Osteocyte (in vitro differentiated cells): ENCODE measurements at regions not wholly inside any gene's neighbourhood (a gene's known extent, or its start where the extent isn't known, plus 50 kb on each side); places are given as distances from the start of the nearest gene placed in this dataset.
"Not testable (repeated sequence)": the region's sequence is repeated elsewhere in the genome, so short reads cannot be mapped to it uniquely, and the experiment has no call there.

Experiments
- DNase-seq: peaks from one replicate; pipeline ENCODE4 v3.0.0; 2021; ENCODE audit warnings: mixed read lengths; ENCODE audit not compliant: unreplicated experiment; ENCODE audit errors: extremely low spot score
- H3K27ac Mint-ChIP-seq: one replicate; pipeline ENCODE4 v1.8.0; 2021; ENCODE audit warnings: mild to moderate bottlenecking, mixed read lengths; ENCODE audit not compliant: unreplicated experiment
- H3K27me3 Mint-ChIP-seq: one replicate; pipeline ENCODE4 v1.8.0; 2021; ENCODE audit warnings: mixed read lengths; ENCODE audit not compliant: unreplicated experiment
- H3K36me3 Mint-ChIP-seq: one replicate; pipeline ENCODE4 v1.8.0; 2021; ENCODE audit warnings: mixed read lengths; ENCODE audit not compliant: unreplicated experiment
- H3K4me1 Mint-ChIP-seq: one replicate; pipeline ENCODE4 v1.8.0; 2021; ENCODE audit warnings: mixed read lengths; ENCODE audit not compliant: unreplicated experiment
- H3K4me3 Mint-ChIP-seq: one replicate; pipeline ENCODE4 v1.8.0; 2021; ENCODE audit warnings: mild to moderate bottlenecking, moderate library complexity, mixed read lengths; ENCODE audit not compliant: unreplicated experiment
- H3K9me3 Mint-ChIP-seq: one replicate; pipeline ENCODE4 v1.8.0; 2021; ENCODE audit warnings: mixed read lengths; ENCODE audit not compliant: unreplicated experiment
- TF ChIP-seq, protein P1 (sequence below): fragments of 200-600 bp; sonication (generic); IDR thresholded peaks from 2 replicates; pipeline ENCODE4 v1.5.0; 2021; ENCODE audit warnings: antibody characterized with exemption, mild to moderate bottlenecking, moderate library complexity

DNA sequence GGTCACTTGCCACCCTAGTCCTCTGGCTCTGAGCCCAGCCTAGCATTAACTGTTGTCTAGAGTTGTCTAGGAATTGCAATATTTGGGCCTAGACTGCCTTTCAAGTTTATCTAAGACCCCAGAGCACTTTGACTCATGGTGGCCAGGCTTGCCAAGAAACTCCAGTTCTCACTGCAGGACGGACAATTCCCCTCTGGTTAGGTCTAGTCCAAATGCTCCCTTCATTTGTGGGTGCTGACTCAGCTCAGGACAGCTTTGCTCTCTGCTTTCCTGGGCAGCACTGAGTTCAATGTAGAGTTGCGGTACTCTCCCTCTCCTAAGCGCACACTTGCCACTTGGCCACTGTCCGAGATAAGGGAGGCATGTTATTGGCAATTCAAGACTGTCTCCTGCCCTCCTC is 619.4 kb downstream of the TLE1 start:
- H3K27me3 Mint-ChIP-seq: no peaks in the 10 kb centered on the region
- TF ChIP-seq, protein P1, sequence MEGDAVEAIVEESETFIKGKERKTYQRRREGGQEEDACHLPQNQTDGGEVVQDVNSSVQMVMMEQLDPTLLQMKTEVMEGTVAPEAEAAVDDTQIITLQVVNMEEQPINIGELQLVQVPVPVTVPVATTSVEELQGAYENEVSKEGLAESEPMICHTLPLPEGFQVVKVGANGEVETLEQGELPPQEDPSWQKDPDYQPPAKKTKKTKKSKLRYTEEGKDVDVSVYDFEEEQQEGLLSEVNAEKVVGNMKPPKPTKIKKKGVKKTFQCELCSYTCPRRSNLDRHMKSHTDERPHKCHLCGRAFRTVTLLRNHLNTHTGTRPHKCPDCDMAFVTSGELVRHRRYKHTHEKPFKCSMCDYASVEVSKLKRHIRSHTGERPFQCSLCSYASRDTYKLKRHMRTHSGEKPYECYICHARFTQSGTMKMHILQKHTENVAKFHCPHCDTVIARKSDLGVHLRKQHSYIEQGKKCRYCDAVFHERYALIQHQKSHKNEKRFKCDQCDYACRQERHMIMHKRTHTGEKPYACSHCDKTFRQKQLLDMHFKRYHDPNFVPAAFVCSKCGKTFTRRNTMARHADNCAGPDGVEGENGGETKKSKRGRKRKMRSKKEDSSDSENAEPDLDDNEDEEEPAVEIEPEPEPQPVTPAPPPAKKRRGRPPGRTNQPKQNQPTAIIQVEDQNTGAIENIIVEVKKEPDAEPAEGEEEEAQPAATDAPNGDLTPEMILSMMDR: no peak
- H3K4me1 Mint-ChIP-seq: no peaks in the 10 kb centered on the region
- no peak overlapping the region for H3K27ac Mint-ChIP-seq
- H3K36me3 Mint-ChIP-seq: no peaks in the 10 kb centered on the region
- no peak for DNase-seq
- no peak overlapping the region for H3K4me3 Mint-ChIP-seq
- peaks cover 28% of the 10 kb centered on the region for H3K9me3 Mint-ChIP-seq

DNA sequence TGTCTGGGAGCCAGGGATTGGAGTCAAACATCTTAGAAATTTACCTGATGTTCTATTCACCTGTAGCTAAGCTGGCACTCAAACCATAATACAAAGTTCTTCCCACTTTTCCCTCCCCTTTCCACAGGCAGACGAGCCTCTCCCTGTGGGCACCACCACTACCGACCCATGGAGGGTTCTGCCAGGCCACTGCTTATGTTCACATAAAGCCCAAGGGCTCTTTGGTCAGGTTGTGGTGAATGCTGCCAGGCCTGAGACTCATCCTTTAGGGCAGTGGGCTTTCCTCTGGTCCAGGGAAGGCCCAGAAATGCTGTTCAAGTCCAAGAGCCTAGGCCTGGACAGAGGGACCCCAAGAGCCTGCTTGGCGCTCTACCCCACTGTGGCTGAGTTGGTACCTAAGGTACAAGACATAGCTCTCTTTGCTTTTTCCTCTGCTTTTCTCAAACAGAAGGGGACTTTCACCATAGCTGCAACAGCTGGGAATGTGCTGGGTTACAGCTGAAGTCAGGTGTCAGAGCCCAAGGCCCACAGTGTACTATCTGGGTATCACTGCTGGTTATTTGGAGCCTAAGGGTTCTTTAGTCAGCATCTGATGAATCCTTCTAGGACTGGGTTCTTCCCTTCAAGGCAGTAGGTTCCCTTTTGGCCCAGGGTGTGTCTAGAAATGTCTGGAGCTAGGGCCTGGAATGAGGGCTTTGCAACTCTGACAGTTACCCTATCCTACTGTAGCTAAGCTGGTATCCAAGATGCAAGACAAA is 620.1 kb downstream of the TLE1 start:
- Mint-ChIP-seq H3K4me3 (no peak overlapping the region), H3K27me3 (no peaks in the 10 kb centered on the region), H3K4me1 (no peaks in the 10 kb centered on the region), H3K9me3 (peaks cover 33% of the 10 kb centered on the region), H3K36me3 (no peaks in the 10 kb centered on the region), H3K27ac (no peak overlapping the region)
- TF ChIP-seq, protein P1: no peak
- no peak for DNase-seq

DNA sequence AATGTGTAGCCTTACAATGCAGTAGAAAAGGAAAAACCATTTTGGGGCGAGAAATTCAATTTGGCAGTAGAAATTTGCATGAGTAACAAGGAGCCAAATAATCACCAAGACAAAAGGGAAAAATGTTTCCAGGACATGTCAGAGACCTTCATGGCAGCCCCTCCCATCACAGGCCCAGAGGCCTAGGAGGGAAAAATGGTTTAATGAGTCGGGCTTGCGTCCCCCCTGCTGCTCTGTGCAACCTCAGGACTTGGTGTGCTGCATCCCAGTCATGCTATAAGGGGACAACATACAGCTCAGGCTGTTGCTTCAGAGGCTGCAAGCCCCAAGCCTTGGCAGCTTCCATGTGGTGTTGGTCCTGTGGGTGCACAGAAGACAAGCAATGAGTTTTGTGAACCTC is 626.4 kb downstream of the TLE1 start:
- not testable (repeated sequence) for H3K27me3 Mint-ChIP-seq, H3K4me3 Mint-ChIP-seq, H3K36me3 Mint-ChIP-seq, H3K27ac Mint-ChIP-seq, DNase-seq, H3K4me1 Mint-ChIP-seq
- peaks cover 40% of the 10 kb centered on the region for H3K9me3 Mint-ChIP-seq

DNA sequence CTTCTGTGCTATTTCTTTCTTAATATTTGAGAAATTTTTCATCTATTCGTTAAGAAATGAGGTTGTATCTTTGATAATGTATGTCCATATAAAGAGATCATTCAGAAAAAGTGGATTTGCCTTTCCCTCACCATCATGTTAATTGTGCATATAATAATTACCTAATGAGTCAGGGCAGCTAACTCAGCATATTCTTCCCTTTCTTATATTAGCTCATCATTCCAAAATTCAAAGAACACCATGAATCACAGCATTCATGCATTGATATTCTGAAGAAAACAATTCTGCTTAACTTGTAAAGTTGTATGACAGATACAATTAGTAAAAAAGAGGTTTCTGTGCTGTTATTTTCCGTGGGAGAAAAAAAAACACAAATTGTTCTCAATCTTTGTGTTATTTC is 630.6 kb downstream of the TLE1 start:
- peaks cover 10% of the 10 kb centered on the region for H3K9me3 Mint-ChIP-seq
- no peak overlapping the region for H3K4me3 Mint-ChIP-seq
- no peaks in the 10 kb centered on the region for H3K36me3 Mint-ChIP-seq
- DNase-seq: no peak
- H3K27me3 Mint-ChIP-seq: no peaks in the 10 kb centered on the region
- no peaks in the 10 kb centered on the region for H3K4me1 Mint-ChIP-seq
- TF ChIP-seq, protein P1: no peak
- no peak overlapping the region for H3K27ac Mint-ChIP-seq

DNA sequence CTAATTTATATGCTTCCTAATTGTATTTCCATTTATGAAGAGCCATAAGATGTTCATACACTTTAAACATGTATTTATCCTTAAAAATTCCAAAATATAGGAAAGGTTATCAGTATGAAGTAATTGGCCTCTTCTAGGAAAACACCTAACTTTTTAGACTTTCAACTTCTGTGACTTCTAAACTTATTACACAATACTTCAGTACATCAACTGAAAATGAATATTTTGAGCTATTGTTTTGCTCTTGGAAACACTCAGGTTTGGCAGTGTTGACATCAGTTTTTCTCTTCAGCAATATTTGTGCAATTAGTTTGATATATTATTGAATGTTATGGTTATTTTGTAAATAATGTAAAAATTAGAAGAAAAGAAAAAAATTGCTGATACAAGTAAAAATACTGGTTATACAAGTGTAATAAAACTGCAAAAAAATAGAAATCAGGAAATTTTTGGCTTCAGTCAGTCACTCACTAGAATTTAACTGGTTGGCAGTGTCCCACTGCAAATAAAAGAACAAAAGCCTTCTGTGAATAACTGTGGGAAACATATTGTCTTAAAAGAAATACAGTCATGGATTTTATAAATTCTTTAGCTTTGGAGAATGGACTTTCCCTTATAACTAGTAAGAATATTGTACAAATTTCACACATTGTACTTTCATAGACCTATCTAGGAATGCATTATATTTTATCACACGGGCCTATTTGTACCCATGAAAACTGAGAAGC is 635.9 kb downstream of the TLE1 start:
- Mint-ChIP-seq H3K36me3 (no peaks in the 10 kb centered on the region), H3K27me3 (no peaks in the 10 kb centered on the region), H3K27ac (peak overlapping the region; percentile 20), H3K9me3 (no peaks in the 10 kb centered on the region), H3K4me1 (peaks cover 7% of the 10 kb centered on the region), H3K4me3 (no peak overlapping the region)
- TF ChIP-seq, protein P1: no peak
- no peak for DNase-seq
